Stimulated activated CD4-positive, alpha-beta T cell treated with anti-CD3 and anti-CD28 coated beads, Interleukin-1b, Interleukin-23, amount 100 ng/mL, for 1 hour (primary cell): ENCODE measurements at regions not wholly inside any gene's neighbourhood (a gene's known extent, or its start where the extent isn't known, plus 50 kb on each side); places are given as distances from the start of the nearest gene placed in this dataset.
"Not testable (repeated sequence)": the region's sequence is repeated elsewhere in the genome, so short reads cannot be mapped to it uniquely, and the experiment has no call there.

Experiments used
- DNase-seq, 2 donors: peaks; one replicate each; pipeline ENCODE4 v3.0.0-alpha.2; 2020; ENCODE audit warnings: low read depth in 2 of 2

DNA sequence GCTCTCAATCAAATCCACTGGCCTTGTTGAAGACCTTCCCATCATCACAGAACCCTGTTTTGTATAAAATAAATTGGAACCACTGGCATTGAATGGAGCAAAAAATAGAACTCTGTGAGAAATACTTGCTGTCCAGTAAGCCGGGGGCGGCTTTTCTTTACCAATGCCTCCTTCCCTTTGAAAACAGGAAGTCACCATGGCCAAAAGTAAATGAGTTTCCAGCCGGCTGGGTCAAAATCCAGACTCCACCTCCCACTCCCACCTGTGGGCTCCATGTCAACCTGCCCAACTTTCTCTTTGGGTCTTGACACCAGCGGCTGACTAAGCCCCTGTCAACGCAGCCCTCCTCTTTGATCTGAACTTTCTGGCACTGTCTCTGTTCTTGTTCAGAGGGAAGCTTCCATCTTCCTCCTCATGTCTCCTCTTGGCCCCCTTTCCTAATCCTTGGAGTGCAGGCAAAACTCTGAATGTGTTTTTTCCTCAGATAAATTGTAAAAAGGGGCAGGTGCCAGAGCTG lies 95.2 kb downstream of the TFAP2C start:
- DNase-seq: no peak

DNA sequence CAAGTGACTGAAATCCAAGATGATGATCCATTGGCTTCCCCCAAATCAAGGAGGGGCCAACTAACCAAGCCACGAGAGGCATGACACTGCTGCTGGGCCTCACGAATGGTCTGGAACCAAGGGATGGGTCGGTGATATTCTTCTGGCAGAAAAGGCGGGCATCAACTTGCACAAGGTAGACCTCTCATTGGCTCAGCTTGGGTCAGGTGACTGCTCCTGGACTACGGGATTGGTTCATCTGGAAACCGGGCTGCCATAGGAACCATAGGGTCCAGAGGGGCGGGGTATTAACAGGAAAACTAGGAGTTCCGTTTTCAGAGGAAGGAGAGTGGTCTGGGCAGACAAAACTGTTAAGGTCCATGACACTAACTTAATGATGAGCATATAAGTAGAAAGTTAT lies 100.9 kb downstream of the TFAP2C start:
- DNase-seq: no peak

DNA sequence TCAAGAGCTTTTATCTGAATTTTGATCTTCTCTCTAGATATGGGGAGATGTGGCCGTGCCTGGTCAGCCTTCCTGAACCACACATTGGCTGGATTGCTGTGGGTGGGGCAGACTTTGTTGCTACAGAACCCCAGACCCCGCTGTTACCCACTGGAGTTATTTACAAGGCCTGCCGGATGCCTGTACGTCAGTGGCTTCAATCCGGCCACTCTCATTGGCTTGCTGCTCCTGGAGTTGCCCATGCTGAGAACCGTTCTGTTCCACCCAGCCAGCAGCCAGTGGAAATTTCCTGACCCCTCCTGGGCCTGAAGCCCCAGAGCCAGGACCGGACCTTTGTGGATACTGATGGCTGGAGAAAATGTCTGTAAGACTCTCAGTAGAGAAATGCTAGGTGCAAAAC lies 101.9 kb downstream of the TFAP2C start:
- no peak for DNase-seq

DNA sequence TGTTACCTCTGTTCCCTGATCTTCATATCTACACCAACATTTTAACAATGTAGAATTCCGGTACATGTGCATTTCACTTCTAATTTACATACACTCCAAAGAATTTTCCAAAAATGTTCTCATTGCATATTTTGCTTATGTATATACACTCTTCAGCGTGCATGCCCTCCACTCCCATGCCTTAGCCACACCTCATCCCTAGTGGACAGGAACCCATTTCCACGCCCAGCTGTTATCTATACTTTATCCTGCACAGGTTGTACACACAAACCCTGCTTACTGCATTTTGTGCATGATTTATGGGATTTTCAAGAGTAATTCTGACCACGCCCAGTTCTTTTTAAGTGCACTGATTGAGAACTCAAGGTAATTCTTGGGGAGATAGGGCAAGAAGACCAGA lies 102.4 kb downstream of the TFAP2C start:
- no peak for DNase-seq

DNA sequence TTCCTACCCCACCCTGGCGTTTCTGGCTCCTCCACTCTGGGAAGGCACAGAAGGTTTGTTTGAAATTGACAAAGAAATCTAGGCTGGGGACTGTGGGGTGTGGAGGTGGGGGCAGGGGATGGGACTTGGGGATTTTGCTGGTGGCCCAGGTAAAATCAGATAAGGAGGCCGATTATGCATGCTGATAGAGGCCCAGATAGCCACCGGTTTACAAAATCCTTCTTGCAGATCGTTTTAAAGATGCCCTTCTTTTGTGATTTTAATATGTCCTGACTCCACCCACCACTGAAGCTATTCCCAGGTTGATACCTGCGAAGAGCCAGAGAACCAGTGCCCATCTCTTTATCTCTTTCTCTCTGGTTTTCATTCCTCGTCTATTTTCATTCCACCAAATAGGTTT lies 104.9 kb downstream of the TFAP2C start:
- no peak for DNase-seq

DNA sequence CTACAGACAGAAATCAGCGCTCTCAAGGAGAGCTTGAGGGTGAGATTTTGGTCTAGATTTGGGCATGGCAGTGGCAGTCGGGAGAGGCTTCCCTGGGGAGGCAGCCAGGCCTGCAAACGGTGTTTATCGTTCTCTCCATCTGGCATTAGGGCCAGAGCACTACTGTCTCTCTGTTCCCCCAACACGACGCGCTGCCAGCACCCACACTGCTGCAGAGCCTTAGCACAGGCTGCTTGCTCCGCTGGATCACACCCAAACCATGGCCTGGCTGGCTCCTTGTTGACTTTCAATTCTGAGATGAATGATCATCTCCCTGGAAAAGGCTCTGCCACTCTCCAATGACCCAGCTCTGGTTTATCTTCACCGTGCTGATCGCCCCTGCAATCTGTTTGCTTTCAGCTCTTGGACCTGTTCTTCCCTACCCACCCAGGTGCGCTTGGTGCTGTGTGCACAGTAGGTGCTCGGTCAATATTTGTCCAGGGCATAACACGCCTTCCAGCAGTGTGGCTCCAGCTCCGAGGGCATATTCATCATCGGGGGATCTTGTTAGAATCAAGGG lies 106.1 kb downstream of the TFAP2C start:
- DNase-seq: no peak

DNA sequence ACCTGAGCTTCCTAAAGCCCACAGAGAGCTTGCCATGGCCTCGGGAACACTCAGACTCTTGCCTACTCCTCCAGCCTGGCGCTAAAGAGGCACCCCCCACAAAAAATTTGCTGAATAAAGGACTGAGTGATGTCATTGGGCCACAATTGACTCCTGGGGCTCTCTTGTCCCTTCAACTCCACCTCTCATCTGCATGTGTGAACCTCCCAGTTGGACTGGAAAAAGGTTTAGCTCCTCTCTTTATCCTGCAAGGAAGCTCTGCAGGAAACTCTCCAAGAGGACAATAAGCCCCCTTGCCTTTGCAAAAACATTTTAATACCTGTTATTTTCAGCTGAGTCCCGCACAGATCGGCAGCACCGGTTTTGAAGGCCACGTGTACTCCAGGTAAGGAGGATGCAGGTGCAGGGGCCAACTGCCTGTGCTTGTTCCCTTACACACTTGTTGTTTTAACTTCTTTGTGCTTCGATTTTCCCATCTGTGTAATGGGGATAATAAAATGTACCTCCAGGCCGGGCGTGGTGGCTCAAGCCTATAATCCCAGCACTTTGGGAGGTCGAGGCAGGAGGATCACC lies 107.3 kb downstream of the TFAP2C start:
- DNase-seq: no peak

DNA sequence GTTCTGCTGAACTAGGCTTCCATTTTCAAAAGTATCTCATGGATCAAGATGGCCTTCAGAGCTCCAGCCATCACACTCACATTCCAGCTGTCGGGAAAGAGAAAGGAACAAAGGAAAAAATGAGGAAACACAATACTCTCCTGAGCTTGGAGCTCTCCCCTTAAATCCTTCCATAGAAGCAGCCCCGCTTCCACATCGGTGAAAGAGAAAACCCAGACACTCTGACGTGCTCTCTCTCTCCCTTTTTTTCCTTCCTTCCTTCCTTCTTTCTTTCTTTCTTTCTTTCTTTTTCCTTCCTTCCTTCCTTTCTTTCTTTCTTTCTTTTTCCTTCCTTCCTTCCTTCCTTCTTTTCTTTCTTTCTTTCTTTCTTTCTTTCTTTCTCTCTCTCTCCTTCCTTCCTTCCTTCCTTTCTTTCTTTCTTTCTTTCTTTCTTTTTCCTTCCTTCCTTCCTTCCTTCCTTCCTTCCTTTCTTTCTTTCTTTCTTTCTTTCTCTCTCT lies 115.3 kb downstream of the TFAP2C start:
- DNase-seq: not testable (repeated sequence)

DNA sequence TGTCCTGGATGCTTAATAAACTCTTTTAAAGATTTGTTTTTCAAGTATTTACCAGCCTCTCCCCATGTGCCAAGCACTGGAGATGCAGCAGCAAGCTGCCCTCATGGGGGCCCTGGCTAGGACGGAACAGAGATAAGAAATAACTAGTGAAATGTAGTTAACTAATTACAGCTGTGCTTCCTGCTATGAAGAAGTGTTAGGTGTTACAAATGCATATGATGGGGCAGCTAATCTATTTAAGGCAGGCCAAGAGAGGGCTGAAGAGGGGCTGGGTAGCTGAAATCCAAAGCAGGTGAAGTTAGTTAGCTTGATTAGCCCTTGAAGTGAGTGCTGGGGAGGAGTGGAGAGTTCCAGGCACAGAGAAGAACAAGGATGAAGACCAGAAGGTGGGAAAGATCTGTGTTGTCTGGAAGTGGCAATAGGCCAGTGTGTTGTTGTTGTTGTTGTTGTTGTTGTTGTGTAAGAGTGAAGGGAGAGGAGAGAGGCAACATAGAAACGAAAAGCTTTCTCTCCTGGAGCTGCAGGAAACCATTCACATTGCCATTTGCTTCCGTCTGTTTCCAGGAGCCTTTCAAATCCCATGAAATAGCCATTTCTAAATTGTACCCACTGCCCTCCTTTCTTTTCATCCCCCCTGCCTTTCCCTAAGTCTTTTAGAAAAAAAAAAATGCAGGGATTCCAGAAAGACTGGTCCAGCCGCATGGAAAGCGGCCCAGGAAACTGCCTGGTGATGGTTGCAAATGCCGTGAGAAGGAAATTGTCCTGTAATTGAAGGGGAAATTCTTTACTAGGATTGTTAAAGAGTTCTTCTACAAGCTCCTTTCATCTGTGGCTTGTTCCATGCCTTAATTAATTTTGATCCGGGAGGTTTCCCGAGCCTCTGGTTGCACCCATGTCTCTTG lies 119.6 kb downstream of the TFAP2C start:
- DNase-seq: no peak

DNA sequence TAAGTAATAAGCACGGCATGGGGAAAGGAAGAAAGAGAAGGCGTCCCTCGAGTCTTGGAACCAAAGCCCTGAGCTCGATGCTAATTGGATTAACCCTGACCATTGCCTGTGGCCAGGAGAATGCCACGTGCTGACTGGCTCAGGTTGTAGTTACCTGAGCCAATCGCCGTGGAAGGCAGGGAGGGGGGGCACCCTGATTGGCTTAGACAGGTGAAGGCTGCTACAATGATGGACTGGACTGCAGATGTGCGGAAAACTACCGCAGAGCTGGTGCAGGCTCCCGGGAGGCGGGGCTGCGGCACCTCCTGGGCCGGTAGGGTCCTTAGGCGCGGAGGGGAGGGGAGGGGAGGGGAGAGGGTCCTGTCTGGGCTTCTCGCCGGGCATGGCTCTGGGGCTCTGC lies 121.3 kb downstream of the TFAP2C start:
- DNase-seq: no peak

DNA sequence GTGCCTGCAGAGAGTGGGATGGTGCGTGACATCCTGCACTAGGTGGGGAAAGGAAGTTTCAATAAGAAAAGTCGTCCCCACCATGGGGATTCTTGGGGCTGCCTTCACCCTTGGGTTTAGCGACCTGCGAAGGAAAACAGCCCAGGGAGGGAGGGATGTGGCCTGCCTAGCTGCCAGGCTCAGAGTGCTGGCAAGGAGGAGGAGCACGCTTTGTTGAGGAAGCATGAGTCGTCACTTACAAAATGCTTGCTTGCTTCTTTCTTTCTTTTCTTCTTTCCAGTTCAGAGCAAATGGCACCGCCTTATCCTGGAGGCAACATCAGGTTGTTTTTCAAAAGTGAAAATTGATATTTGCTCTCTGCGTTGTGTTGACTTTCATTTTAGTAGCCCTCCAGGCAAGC lies 123.2 kb downstream of the TFAP2C start:
- DNase-seq: no peak

DNA sequence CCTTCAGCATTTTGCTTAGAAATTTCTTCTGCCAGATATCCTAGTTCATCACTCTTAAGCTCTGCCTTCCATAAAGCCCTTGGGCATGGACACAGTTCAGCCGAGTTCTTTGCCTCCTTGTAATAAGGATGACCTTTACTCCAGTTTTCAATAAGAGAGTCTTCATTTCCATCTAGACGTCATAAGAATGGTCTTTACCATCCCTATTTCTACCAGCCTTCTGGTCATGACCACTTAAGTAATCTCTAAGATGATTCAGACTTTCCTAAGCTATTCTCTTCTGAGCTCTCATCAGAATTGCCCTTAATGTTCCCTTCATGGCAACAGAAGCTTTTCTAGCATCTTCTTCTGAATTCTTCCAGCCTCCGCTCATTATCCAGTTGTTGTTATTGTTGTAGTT lies 126.1 kb downstream of the TFAP2C start:
- DNase-seq: no peak

DNA sequence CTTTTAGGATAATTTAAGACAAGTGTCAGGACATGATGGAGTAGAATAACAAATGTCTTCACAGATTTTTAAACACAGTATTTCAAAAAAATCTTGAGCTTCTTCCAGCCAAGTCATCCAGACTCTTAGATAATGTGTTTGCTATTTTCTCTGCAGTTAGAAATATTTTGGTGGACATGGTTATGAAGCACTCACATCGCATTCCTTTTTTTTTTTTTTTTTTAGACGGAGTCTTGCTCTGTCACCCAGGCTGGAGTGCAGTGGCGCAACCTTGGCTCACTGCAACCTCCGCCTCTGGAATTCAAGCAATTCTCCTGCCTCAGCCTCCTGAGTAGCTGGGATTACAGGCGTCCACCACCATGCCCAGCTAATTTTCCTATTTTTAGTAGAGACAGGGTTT lies 127.6 kb downstream of the TFAP2C start:
- not testable (repeated sequence) for DNase-seq

DNA sequence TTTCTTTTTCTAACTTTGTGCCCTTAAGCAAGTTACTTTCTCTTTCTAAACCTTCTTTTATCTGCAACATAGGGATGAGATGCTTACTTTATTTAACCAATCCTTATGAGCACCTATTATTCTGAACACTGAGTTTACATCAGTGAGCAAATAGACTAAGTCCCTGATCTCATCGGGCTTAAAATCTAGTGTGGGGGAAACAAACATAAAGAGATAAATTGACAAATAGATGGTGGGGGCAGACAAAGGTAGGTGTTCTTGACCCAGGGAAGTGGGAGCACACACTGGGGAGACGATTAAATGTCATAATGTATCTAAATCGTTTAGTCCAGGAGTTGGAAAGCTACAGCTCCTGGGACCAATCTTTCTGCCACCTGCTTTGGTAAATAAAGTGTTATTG lies 129.6 kb downstream of the TFAP2C start:
- DNase-seq: no peak

DNA sequence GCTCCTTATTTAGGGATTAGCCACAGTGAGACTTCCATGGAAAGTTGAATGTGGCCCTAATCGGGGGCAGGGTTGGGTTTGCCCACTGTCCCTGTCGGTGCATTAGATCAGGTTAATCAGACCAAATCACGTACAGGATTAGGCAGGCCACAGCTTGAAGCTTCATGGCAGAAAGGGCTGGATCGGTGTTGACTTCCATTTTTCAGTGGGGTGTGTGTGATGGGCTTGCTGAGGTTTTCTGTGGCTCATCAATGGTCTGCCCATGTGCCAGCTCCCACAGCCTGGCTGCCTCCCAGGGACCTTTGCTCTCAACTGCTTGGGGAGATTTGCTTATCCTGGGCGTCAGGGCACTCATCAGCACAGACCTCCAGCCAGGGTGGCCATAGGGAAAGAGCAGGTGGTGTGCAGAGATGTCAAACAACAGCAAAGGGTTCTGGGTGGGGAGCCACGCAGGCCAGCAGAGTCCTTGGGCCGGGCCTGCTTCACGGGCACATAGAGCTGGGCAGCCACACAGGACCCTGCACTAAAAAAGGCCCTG lies 130.7 kb downstream of the TFAP2C start:
- DNase-seq: no peak

DNA sequence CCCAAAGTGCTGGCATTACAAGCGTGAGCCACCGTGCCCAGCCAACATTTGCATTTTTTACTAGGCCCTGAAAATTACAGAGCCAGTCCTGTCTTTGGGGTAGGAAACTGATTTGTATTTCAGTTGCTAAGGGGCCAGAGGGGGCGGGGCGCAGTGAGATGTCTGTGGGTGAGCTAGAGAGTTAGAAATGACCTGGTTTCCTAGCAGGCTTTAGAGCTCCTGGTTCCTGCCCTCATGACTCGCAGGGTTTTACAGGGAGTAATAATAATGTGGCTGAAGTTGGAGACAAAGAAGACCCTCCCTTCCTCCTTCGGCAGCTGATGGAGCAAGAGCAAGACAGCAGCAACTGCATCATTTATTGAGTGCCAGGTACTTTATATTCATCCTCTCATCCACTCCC lies 131.5 kb downstream of the TFAP2C start:
- DNase-seq: no peak

DNA sequence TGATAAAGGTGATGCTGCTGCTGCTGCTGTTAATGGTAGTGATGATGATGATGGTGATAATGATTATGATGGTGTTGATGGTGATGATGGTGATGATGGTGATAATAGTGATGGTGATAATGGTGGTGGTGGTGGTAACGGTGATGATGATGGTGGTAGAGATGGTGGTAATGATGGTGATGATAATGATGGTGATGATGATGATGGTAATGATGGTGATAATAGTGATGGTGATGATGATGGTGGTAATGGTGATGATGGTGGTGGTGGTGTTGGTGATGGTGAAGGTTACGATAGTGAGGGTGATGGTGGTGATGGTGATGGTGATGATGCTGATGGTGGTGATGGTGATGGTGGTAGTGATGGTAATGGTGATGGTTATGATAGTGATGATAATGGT lies 132.3 kb downstream of the TFAP2C start:
- no peak for DNase-seq

DNA sequence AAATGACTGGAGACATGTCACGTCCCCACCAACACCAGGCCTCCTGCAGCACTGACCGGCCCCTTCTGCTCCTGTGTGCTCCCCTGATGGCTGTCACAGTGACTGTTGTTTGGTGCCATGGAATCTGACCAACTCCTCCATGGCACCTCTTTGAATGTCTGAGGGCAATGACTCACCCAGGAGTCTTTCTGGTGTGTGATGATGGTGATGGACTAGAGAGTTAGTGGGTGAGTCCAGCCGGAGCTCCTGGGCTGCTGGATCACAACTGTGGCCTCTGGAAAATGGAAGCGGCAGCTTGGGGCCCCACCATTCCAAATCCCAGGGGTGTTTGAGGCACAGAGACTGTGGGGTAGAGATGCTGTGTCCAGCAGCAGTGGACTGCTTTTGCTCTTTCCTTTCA lies 133.3 kb downstream of the TFAP2C start:
- no peak for DNase-seq

DNA sequence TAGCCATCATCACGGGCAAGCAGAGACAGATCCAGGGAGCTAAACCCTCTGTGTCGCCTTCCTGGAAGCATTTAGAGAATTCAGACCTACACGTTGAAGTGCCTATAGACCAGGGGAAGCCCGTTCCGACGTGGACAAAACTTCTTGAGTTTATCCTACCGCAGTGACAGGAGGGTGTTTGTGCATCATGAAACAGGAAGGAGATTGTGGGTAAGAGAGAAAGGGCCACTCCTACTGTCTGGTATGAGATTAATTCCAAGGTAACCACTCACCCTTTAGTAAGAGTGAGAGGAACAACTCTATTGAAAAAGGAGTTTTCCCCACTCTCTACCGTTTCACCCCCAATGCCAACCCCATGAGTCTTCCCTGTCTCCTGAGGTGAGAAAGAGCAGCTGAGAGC lies 133.7 kb downstream of the TFAP2C start:
- DNase-seq: no peak

DNA sequence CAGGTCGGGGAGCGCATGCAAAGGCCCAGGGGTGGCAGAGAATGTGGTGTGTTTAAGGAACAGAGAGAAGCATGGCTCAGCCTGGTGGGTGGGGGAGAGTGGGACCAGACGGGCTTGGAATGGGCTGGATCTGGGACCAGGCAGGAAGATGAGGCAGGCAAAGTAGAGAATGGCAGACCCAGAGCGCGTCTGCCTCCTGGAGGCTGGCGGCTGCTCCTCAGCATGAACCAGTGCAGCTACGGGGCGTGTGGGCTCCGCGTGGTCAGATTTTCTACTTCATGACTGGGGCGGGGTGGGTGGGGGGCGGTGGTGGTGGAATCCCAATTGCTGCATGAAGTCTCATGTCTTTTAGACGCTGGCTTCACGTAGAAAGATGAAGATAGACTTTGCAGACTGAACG lies 135.6 kb downstream of the TFAP2C start:
- no peak for DNase-seq

DNA sequence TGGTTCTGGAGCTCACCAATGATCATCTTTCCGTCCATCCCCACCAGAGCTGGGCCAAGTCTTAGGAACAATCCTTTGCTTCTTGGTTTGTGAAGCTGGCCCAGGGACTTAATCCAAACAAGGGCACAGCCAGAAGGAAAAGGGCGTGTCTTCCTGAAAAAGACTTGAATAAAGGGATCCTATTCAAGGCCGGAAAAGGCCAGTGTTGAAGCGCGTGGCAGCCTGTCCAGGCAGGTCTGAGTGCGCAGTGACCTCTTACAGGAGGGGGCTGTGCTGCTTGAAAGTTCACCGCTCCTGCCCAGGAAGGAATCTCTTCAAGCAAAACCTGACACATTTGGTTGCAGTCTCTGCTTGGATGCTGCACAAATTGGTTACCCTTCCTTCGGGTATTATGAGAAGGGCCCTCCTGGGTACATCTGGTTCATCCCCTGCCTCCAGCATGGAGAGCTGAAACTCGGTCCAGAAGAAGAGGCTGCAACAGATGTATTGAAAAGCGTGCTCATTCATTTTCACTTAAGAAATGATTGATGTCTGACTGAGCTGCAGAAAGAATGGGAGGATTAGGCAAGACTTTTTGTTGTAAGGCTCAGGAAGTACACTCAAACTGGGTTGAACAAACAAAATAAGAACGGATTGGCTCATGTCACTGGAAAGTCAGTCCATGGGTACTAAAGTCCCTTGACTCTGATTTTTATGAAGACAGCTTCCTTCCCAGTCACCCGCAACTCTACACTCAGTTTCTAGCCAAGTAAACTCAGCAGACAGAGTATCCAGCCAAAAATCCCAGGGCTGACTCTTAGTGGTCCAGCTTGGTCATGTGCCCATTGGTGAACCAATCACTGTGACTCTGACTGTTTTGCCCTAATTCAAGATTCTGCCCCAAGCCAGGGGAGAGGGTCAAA lies 136.3 kb downstream of the TFAP2C start:
- no peak for DNase-seq

DNA sequence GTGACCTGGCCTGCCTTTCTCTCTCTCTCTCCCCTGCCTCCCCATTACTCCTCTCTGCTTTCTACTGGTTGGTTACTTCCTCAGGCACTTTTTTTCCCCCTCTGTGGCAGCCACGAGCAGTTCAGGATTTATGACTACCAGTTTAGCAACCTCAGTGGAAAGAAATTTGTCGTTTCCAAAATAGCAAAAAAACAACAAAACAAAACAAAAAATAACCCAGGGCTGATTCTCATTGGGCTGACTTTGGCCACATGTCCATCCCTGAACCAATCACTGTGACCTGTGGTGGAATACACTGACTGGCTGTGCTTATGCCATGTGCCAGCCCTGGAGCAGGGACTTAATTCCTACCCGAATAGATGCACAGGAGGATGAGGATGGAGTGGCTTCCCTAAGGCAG lies 137.4 kb downstream of the TFAP2C start:
- DNase-seq: no peak
